Hematopoietic multipotent progenitor cell treated with erythropoietin and hydrocortisone succinate and interleukin-3 and kit ligand, for 17 days (in vitro differentiated cells): ENCODE measurements at regions not wholly inside any gene's neighbourhood (a gene's known extent, or its start where the extent isn't known, plus 50 kb on each side); places are given as distances from the start of the nearest gene placed in this dataset.

Experiments
- DNase-seq: peaks from one replicate; pipeline ENCODE4 v3.0.0-alpha.2; 2015; ENCODE audit warnings: low spot score

DNA sequence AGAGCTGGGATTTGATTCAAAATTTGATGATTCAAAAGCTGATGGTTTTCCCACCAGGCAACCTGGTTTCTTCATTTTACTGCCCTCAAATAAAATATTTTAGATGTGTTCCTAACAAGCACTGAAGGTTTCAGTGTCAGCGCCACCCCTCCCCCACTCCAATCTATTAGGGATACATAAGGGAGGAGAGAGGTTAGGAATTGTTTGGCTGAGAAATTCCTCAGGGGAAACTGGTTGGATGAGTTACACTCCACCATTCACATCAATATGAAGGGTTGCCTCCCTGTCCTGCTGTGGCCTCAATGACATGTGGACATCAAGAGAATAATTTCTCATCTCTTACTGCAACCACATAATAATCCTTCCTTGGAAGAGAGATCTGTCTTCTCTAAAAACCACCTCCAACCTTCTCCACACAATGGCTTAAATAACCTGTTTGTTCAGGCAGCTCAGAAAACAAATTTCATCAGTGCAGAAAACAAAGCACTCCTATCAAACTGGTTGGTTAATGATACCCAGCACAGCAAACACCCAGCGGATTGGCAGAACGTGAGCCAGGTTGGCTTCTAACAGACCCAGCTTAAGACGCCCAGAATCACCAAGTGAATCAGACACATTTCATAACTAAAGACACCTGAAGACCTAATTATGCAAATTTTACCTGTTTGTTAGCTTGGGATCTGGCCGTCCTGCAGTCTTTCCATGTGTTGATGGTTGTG is 136.0 kb upstream of the SGK1 start:
- DNase-seq, result no peak

GRCh38 chr6:134452906-134453305 is 135.0 kb upstream of the SGK1 start:
- no peak for DNase-seq

DNA sequence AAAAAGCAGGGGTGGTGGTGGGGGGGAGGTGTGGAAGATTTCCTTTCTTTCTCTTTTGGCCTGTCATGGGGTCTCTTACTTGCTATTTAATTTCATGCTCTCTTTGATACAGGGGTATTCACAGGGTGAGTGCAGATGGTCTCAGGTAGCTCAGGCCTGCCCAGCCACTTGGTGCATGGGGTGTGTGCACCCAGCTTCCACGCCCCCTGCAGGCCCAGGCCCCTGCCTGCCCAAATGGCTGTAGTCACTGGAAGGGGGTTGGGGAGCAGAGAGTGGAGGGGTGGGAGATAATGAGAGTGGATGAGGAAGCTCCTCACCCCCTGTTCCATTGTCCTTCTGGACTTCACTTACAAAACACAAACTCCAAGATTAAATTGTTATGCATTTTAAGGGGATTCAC is 133.6 kb upstream of the SGK1 start:
- DNase-seq, result no peak

DNA sequence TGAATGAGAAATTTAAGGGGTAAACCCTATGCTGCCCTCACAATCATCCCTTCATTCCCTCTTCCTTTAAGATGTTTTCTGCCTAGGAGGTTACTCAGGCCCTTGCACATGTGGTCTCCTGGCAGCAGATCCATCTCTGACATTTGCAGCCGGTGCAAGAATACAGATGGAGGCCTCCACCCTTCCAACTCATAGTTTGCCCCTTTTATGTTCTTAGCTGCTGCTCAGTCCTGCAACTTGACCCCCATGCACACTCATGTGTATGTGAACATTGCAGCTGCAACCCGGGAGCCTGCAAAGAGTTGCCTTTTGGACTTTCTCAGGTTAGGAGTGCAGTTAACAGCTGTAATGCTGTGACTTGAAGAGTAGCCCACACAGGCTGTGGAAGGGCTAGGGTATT is 131.9 kb upstream of the SGK1 start:
- DNase-seq, result no peak

- no peak for DNase-seq
These were observed 131.1 kb upstream of the SGK1 start for GRCh38 chr6:134449004-134449403.

DNA sequence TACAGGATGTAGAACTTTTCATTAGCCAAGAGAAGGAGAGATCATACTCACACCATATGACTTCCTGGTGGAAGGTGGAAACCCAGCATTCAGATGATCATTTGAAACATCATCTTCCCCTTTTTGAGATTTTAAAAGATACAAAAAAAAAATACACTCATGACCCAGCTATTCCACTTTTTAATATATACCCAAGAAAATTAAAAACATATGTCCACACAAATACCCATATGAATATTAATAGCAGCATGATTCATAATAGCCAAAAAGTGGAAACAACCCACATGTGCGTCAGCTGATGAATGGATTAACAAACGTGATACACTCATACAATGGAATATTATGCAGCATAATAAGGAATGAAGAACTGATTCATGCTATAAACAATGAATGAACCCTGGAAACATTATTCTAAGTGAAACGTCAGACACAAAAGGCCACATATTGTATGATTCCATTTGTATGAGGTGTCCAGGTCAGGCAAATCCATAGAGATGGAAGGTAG is 130.0 kb upstream of the SGK1 start:
- no peak for DNase-seq

- DNase-seq, result no peak
These were observed 129.5 kb upstream of the SGK1 start for GRCh38 chr6:134447423-134447822.

DNA sequence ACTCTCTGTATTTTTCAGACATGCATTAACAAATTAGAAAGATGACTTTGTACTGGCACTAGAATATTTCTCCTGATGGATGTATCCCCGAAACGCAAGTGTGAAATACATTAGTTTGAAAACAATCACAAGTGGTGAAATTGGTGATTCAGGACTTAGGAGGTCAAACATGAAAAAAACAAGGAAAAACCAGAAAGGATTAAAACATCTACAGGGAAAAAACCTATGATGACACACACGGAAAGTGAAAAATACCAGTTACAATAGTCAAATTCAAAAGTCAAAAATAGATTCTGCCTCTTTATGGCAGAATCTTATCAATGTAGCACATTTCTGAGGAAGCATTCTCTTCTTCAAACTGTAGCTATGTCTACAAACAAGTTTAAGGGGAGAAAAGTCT is 129.0 kb upstream of the SGK1 start:
- no peak for DNase-seq

DNA sequence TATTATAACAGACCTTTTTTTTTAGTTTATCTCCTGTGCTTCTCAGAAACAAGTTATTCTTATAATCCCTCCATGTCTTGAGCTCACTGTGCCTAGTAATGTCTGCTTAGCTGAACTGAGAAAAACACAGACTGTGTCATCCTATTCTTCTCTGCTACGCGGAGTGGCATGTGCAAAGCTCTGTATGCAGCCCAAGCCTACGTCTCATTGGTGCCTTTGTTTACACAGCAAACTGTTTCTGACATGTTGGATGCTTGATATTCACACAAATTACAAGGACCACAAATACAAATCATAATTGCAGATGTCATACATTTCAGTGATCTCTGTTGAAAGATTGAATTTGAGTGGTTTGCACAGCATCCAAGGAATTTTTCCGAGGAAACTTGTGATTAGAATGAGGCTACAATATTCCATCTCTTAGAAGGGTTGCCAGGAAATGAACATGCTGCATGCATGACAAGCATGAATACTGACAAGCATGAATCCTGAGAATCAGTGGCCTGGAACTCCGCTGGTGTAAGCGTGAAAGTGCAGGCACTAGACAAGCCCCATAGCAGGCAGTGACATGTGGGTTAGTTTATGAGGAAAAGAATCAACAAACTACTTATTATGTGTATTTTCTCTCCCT is 128.4 kb upstream of the SGK1 start:
- no peak for DNase-seq

- DNase-seq, result no peak
These were observed 125.1 kb upstream of the SGK1 start for GRCh38 chr6:134443009-134443408.

DNA sequence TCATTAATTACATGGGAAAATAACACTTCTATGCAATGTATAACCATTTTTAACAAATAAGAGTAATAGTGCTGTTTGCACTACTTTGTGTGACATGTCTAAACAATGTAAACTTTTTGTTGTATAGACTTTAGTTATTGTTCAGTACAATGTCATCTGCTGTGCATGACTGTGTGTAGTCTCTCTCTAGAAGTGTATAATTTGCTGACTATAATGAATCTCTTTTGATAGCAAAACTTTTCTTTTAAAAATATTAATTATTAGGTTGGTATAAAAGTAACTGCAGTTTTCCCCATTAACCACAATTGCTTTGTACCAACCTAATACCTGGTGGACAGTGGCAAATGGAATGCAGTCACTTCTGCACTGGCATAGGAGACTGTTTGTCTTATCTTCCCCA is 124.2 kb upstream of the SGK1 start:
- no peak for DNase-seq

- no peak for DNase-seq
These were observed 120.9 kb upstream of the SGK1 start for GRCh38 chr6:134438837-134439236.

GRCh38 chr6:134437376-134437775 is 119.5 kb upstream of the SGK1 start:
- no peak for DNase-seq

DNA sequence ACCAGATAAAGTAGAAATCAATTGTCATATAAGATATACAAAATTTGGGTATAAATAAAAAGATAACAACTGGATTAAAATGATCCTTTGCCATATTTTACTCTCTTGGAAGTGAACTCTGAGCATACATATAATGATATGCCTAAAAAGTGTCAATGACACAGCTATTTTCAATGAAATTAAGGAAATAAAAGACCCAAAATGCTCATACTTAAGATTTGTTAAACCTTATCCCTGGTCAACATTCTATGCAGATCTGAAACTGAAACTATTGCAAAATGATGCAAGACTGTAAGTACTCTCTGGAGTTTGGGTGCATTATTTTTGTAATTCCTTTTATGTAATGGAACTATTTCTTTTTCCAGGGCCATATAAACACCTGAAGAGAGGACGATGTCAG is 119.0 kb upstream of the SGK1 start:
- no peak for DNase-seq

- DNase-seq, result no peak
These were observed 118.4 kb upstream of the SGK1 start for GRCh38 chr6:134436281-134436815.

DNA sequence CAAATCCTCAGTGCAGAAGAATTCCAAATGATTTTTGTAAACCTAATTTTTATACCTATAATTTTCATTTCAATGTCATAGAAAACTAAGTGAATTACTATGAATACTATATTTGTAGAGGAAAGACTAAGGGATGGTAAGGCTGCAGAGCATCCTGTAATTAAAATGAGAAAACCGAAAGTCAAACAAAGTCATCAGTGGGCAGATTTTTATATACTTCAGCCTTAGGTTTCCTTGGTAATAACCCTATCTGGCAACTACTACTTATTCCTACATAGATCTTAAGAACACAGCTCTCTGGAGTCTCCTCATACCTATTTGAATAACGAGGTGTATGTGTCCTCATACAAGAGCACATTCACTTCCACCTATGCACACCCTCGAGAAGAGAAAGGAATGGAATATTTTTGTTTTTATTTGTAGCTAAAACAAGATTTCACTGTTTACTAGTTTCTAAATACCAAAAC is 117.9 kb upstream of the SGK1 start:
- DNase-seq, result no peak

GRCh38 chr6:134434019-134434942 is 116.4 kb upstream of the SGK1 start:
- no peak for DNase-seq

DNA sequence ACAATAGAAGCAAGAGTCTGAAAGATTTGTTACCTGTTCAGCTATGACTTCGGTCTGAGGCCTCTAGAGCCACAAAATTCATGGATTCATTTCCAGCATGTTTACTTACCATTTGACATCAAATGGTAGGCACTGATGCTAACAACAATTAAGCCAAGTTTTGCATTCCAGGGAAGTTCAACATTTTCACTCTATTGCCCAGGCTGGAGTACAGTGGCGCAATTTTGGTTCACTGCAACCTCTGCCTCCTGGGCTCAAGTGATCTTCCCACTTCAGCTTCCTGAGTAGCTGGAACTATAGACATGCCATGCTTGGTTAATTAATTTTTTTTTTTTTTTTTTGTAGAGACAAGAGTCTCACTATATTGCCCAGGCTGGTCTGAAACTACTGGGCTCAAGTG is 114.1 kb upstream of the SGK1 start:
- DNase-seq, result no peak

DNA sequence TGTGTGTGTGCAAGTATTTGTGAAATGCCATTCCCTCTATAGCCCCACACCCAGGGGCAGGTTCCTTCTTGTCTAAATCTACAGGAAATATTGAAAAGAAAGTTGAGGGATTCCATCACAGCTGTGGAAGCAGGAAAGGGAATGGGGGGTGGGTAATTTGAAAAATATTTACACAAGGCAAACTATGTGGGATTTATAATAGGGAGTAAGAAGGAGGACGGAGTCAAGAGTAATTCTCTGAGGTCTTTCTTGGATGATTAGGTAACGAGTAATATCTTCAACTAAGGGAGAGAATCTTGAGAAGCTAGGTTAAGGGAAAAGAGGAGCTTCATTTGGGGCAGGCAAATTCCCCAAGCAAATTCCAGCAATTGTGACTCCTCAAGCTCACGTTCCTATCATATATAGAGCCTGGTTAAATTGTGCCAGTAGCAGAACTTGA is 113.5 kb upstream of the SGK1 start:
- DNase-seq, result no peak

DNA sequence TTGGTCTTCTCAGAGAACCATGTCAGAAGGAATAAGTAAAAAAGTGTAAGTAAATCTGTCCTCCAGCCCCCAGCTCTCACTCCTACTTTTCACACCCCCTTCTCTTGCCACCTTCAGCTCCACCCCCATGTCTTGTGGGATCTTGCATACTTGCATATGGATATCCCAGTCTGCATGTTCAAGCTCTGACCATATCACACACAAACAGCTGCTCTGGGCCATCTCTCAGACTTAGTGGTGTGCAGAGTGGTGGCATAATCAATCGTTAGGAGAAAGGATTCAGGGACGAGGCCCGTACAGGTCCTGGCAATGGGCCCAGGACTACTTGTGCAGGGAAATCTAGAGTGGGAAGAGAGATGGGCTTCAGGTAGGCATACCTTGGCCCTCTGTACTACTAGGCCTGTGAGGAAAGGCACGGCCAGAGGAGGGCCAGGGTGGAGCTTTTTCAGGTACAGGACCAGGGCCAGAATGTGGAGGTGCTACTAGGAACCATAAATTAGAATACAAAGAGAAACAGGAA is 112.0 kb upstream of the SGK1 start:
- DNase-seq, result no peak

DNA sequence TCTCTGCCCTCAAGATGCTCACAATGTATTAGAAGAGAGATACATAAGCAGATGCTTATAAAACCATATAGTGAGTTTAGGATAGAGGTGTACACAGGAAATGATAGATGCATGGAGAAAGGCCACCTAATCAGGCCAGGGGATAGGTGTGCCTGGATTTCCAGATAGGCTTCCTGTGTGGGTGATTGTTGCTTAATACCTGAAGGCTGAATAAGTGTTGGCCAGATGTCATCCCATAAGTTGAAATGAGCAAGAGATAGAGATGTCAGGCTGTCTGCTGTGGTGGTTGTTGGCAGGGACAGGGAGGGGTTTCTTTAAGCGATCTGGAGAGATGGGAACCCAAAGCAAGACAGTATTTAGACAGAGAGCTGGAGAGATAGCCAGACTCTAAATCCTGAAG is 109.8 kb upstream of the SGK1 start:
- no peak for DNase-seq

- DNase-seq, result no peak
These were observed 108.7 kb upstream of the SGK1 start for GRCh38 chr6:134426623-134427022.
